ENCODE measurements at regions not wholly inside any gene's neighbourhood (a gene's known extent, or its start where the extent isn't known, plus 50 kb on each side); places are given as distances from the start of the nearest gene placed in this dataset.

DNA sequence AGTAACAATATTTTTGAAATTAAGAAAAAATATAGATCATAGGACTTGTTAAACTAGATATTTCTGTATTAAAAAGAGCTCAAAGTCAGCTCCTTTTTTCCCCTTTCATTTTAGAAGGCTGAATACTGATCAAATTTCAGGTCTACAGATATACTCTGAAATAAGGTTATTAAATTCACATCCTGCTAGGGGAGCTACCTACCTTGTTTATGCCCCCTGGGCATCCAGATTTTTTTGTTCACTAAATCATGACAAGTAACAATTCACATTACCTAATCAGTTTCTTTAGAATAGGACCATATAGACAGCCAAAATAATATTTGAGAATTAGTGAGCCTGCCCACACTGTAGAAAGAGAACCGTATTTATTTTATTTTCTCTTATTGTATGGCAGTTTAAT, 276.2 kb downstream of the USP25 start:
- TF ChIP-seq, protein P1, sequence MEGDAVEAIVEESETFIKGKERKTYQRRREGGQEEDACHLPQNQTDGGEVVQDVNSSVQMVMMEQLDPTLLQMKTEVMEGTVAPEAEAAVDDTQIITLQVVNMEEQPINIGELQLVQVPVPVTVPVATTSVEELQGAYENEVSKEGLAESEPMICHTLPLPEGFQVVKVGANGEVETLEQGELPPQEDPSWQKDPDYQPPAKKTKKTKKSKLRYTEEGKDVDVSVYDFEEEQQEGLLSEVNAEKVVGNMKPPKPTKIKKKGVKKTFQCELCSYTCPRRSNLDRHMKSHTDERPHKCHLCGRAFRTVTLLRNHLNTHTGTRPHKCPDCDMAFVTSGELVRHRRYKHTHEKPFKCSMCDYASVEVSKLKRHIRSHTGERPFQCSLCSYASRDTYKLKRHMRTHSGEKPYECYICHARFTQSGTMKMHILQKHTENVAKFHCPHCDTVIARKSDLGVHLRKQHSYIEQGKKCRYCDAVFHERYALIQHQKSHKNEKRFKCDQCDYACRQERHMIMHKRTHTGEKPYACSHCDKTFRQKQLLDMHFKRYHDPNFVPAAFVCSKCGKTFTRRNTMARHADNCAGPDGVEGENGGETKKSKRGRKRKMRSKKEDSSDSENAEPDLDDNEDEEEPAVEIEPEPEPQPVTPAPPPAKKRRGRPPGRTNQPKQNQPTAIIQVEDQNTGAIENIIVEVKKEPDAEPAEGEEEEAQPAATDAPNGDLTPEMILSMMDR (IDR thresholded peaks at IDR 0.05), result no peak
- TF ChIP-seq POLR2A (IDR thresholded peaks at IDR 0.05), result no peak
